SU-DHL-6 (cell line): ENCODE measurements at regions not wholly inside any gene's neighbourhood (a gene's known extent, or its start where the extent isn't known, plus 50 kb on each side); places are given as distances from the start of the nearest gene placed in this dataset.
"Not testable (repeated sequence)": the region's sequence is repeated elsewhere in the genome, so short reads cannot be mapped to it uniquely, and the experiment has no call there.

Experiments
- CTCF ChIP-seq: fragments of 200-600 bp; sonication (generic); IDR thresholded peaks from one replicate; pipeline ENCODE4 v1.5.1; 2017; ENCODE audit warnings: antibody characterized with exemption, mild to moderate bottlenecking, low read length, moderate library complexity; ENCODE audit not compliant: insufficient read depth, poor library complexity, severe bottlenecking
- EZH2phosphoT487 ChIP-seq: fragments of 200-600 bp; sonication (generic), shearing (Covaris generic); conservative IDR thresholded peaks from 2 replicates; pipeline ENCODE4 v1.6.1; 2018; ENCODE audit warnings: mild to moderate bottlenecking, antibody characterized with exemption, low read length, moderate library complexity, mixed read lengths

- not testable (repeated sequence) for TF ChIP-seq CTCF, EZH2phosphoT487
Measured at GRCh38 chrX:110520652-110521051, 162.0 kb downstream of the RTL9 start.
